A549 (cell line): ENCODE measurements at regions not wholly inside any gene's neighbourhood (a gene's known extent, or its start where the extent isn't known, plus 50 kb on each side); places are given as distances from the start of the nearest gene placed in this dataset.

Experiments
- CEBPB ChIP-seq, 2 experiments: fragments of >200 bp in 1 of 2; sonication (Bioruptor Twin) in 1 of 2; formaldehyde crosslinking in 1 of 2; IDR thresholded peaks; 2 replicates each; pipeline ENCODE4 v1.6.1; 2012 to 2016
- CHD2 ChIP-seq: fragments of 150-350 bp; IDR thresholded peaks from 2 replicates; pipeline ENCODE4 v1.6.1; 2014; ENCODE audit warnings: low read length; ENCODE audit not compliant: partially characterized antibody
- CTCF ChIP-seq: fragments of >200 bp; sonication (Bioruptor Twin); formaldehyde crosslinking; IDR thresholded peaks from 3 replicates; pipeline ENCODE4 v1.5.1; 2016
- ELK1 ChIP-seq: fragments of 150-350 bp; IDR thresholded peaks from 2 replicates; pipeline ENCODE4 v1.6.1; 2014; ENCODE audit warnings: low read depth, mild to moderate bottlenecking, low read length
- FOSL2 ChIP-seq, 2 experiments: fragments of 450-650 bp in 1 of 2; fragments of >200 bp in 1 of 2; sonication (Bioruptor Twin) in 1 of 2; formaldehyde crosslinking; IDR thresholded peaks; 2 replicates each; pipeline versions ENCODE4 v1.5.0 to v1.6.1; 2016 to 2020; ENCODE audit warnings: mild to moderate bottlenecking in 1 of 2, moderate library complexity in 1 of 2
- HDAC2 ChIP-seq: fragments of 200-600 bp; sonication (generic); IDR thresholded peaks from 2 replicates; pipeline ENCODE4 v1.6.1; 2016
- MAZ ChIP-seq: fragments of 150-350 bp; IDR thresholded peaks from 2 replicates; pipeline ENCODE4 v1.6.1; 2014; ENCODE audit warnings: antibody characterized with exemption, low read depth, low read length, borderline replicate concordance
- NFE2L2 ChIP-seq: fragments of 150-350 bp; conservative IDR thresholded peaks from 2 replicates; pipeline ENCODE4 v1.6.1; 2014; ENCODE audit warnings: low read length
- NR3C1 ChIP-seq: fragments of >200 bp; sonication (Bioruptor Twin); formaldehyde crosslinking; IDR thresholded peaks from 3 replicates; pipeline ENCODE4 v1.6.1; 2017
- POLR2A ChIP-seq: IDR thresholded peaks from 2 replicates; pipeline ENCODE4 v1.6.1; 2012; ENCODE audit warnings: mild to moderate bottlenecking, low read length
- RAD21 ChIP-seq, 2 experiments: fragments of >200 bp in 1 of 2; sonication (Bioruptor Twin) in 1 of 2; formaldehyde crosslinking in 1 of 2; IDR thresholded peaks in 1 of 2; conservative IDR thresholded peaks in 1 of 2; 2 replicates in 1 of 2; 3 replicates in 1 of 2; pipeline ENCODE4 v1.6.1; 2012 to 2018; ENCODE audit warnings: inconsistent platforms in 1 of 2
- ZC3H11A ChIP-seq: fragments of 450-650 bp; IDR thresholded peaks from 2 replicates; pipeline ENCODE4 v1.6.1; 2014; ENCODE audit warnings: antibody characterized with exemption, mild to moderate bottlenecking

- TF ChIP-seq CEBPB (IDR thresholded peaks at IDR 0.05) (no peak), CTCF (no peak), MAZ (no peak), NFE2L2 (no peak), ZC3H11A (no peak), RAD21 (conservative IDR thresholded peaks at IDR 0.05 in 1 of 2, IDR thresholded peaks at IDR 0.05 in 1 of 2) (no peak), FOSL2 (IDR thresholded peaks at IDR 0.05) (no peak), FOSL2 (CRISPR knock-in tag; IDR thresholded peaks at IDR 0.05) (no peak), CHD2 (no peak), HDAC2 (no peak), NR3C1 (no peak), POLR2A (no peak), ELK1 (no peak)
These were observed 105.5 kb upstream of the SFSWAP start for GRCh38 chr12:131605304-131605829.
